Testis (tissue), 2 donors: ENCODE measurements at regions not wholly inside any gene's neighbourhood (a gene's known extent, or its start where the extent isn't known, plus 50 kb on each side); places are given as distances from the start of the nearest gene placed in this dataset.

Experiments used
- CTCF ChIP-seq, 3 experiments: fragments of 450-650 bp in 2 of 3; fragments of 200-600 bp in 1 of 3; sonication (generic) in 1 of 3; IDR thresholded peaks; one replicate each; pipeline ENCODE4 v1.5.1; 2016 to 2019; ENCODE audit warnings: antibody characterized with exemption in 3 of 3, mild to moderate bottlenecking in 2 of 3, moderate library complexity in 1 of 3
- POLR2A ChIP-seq: fragments of 450-650 bp; IDR thresholded peaks from one replicate; pipeline ENCODE4 v1.6.1; 2017; ENCODE audit warnings: antibody characterized with exemption, mild to moderate bottlenecking, moderate library complexity

- no peak for TF ChIP-seq CTCF (IDR thresholded peaks at IDR 0.05)
- no peak for TF ChIP-seq POLR2A
Observed at GRCh38 chr12:58381546-58381945, 440.2 kb downstream of the ATP23 start.
